GM23338 (cell line): ENCODE measurements at regions not wholly inside any gene's neighbourhood (a gene's known extent, or its start where the extent isn't known, plus 50 kb on each side); places are given as distances from the start of the nearest gene placed in this dataset.

Experiments used
- ATAC-seq: fragments of 200-7000 bp; cut with Tn5 transposase; 3 replicates; pipeline ENCODE4 v1.9.1; 2020
- DNase-seq: peaks from one replicate; pipeline ENCODE4 v3.0.0-alpha.2; 2015; ENCODE audit warnings: low spot score
- H2AFZ ChIP-seq: fragments of 200-600 bp; sonication (generic); 2 replicates; pipeline ENCODE4 v1.8.0; 2016; ENCODE audit warnings: antibody characterized with exemption, mild to moderate bottlenecking, moderate library complexity
- H3F3A ChIP-seq: fragments of 200-600 bp; sonication (generic); replicated peaks from 2 replicates; pipeline ENCODE4 v1.8.0; 2017; ENCODE audit warnings: antibody characterized with exemption, mixed run types, low read depth
- H3K27ac ChIP-seq: fragments of 200-600 bp; sonication (generic); 2 replicates; pipeline ENCODE4 v1.6.1; 2016; ENCODE audit warnings: low read depth
- H3K27me3 ChIP-seq: fragments of 200-600 bp; sonication (generic); 2 replicates; pipeline ENCODE4 v1.8.0; 2016; ENCODE audit warnings: mild to moderate bottlenecking, mixed run types, moderate library complexity; ENCODE audit not compliant: insufficient read depth
- H3K36me3 ChIP-seq: fragments of 200-600 bp; sonication (generic); 2 replicates; pipeline ENCODE4 v1.8.0; 2016; ENCODE audit warnings: mild to moderate bottlenecking; ENCODE audit not compliant: insufficient read depth
- H3K4me1 ChIP-seq: fragments of 200-600 bp; sonication (generic); 2 replicates; pipeline ENCODE4 v1.8.0; 2016; ENCODE audit warnings: mild to moderate bottlenecking, moderate library complexity; ENCODE audit not compliant: insufficient read depth
- H3K4me2 ChIP-seq: fragments of 200-600 bp; sonication (generic); 2 replicates; pipeline ENCODE4 v1.7.1; 2017; ENCODE audit warnings: mixed run types
- H3K4me3 ChIP-seq: fragments of 200-600 bp; sonication (generic); 2 replicates; pipeline ENCODE4 v1.6.1; 2016; ENCODE audit warnings: mixed run types
- H3K79me2 ChIP-seq: fragments of 200-600 bp; sonication (generic); replicated peaks from 2 replicates; pipeline ENCODE4 v1.8.0; 2017; ENCODE audit warnings: mild to moderate bottlenecking; ENCODE audit not compliant: insufficient read depth
- H3K9me2 ChIP-seq: fragments of 200-600 bp; sonication (generic); 2 replicates; pipeline ENCODE4 v1.8.0; 2017; ENCODE audit not compliant: insufficient read depth
- H4K20me1 ChIP-seq: fragments of 200-600 bp; sonication (generic); replicated peaks from 2 replicates; pipeline ENCODE4 v1.8.0; 2017; ENCODE audit warnings: mild to moderate bottlenecking; ENCODE audit not compliant: insufficient read depth
- H3K27ac Mint-ChIP-seq: 2 replicates; pipeline ENCODE4 v1.8.0; 2020; ENCODE audit warnings: inconsistent platforms, mild to moderate bottlenecking, moderate library complexity, mixed read lengths
- H3K27me3 Mint-ChIP-seq: 3 replicates; pipeline ENCODE4 v1.8.0; 2022; ENCODE audit warnings: low read depth, mild to moderate bottlenecking, moderate library complexity, mixed read lengths, inconsistent platforms; ENCODE audit not compliant: insufficient read depth, poor library complexity
- H3K36me3 Mint-ChIP-seq: 3 replicates; pipeline ENCODE4 v1.8.0; 2021; ENCODE audit warnings: low read depth, mild to moderate bottlenecking, inconsistent platforms, moderate library complexity, mixed read lengths
- H3K4me1 Mint-ChIP-seq: 3 replicates; pipeline ENCODE4 v1.8.0; 2020; ENCODE audit warnings: mild to moderate bottlenecking, inconsistent platforms, mixed read lengths
- H3K4me3 Mint-ChIP-seq: 3 replicates; pipeline ENCODE4 v1.8.0; 2021; ENCODE audit warnings: moderate library complexity, mild to moderate bottlenecking, inconsistent platforms, mixed read lengths
- H3K9me3 Mint-ChIP-seq: 3 replicates; pipeline ENCODE4 v1.8.0; 2020; ENCODE audit warnings: moderate library complexity, mild to moderate bottlenecking, inconsistent platforms, mixed read lengths
- CREB1 ChIP-seq: fragments of 250-450 bp; sonication (Bioruptor Pico); IDR thresholded peaks from 2 replicates; pipeline ENCODE4 v1.5.0; 2020; ENCODE audit warnings: low read depth, mild to moderate bottlenecking, moderate library complexity
- CTCF ChIP-seq, 2 experiments: fragments of 200-600 bp in 1 of 2; sonication (generic) in 1 of 2; conservative IDR thresholded peaks; 2 replicates each; pipeline versions ENCODE4 v1.5.1 to v1.6.1; 2016 to 2017; ENCODE audit warnings: antibody characterized with exemption in 2 of 2, low read depth in 2 of 2, mild to moderate bottlenecking in 2 of 2, moderate library complexity in 1 of 2
- EZH2 ChIP-seq: fragments of 200-600 bp; sonication (generic); IDR thresholded peaks from one replicate; pipeline ENCODE4 v1.8.0; 2017; ENCODE audit warnings: antibody characterized with exemption, mild to moderate bottlenecking, low read depth; ENCODE audit not compliant: unreplicated experiment
- EZH2phosphoT487 ChIP-seq: fragments of 200-600 bp; sonication (generic); IDR thresholded peaks from one replicate; pipeline ENCODE4 v1.8.1; 2018; ENCODE audit warnings: antibody characterized with exemption; ENCODE audit not compliant: unreplicated experiment
- JUNB ChIP-seq: IDR thresholded peaks from one replicate; pipeline ENCODE4 v1.6.1; 2016; ENCODE audit warnings: antibody characterized with exemption; ENCODE audit not compliant: unreplicated experiment
- NANOG ChIP-seq: IDR thresholded peaks from 2 replicates; pipeline ENCODE4 v1.6.1; 2016; ENCODE audit warnings: antibody characterized with exemption, borderline replicate concordance
- POLR2AphosphoS5 ChIP-seq: IDR thresholded peaks from 2 replicates; pipeline ENCODE4 v1.6.1; 2016; ENCODE audit warnings: antibody characterized with exemption, low read depth
- STAT1 ChIP-seq: IDR thresholded peaks from one replicate; pipeline ENCODE4 v1.6.1; 2016; ENCODE audit warnings: antibody characterized with exemption; ENCODE audit not compliant: unreplicated experiment
- ZNF114 ChIP-seq: fragments of 250-450 bp; sonication (Bioruptor Pico); IDR thresholded peaks from 2 replicates; pipeline ENCODE4 v1.5.0; 2020; ENCODE audit warnings: mild to moderate bottlenecking, moderate library complexity
- ZNF331 ChIP-seq: fragments of 250-450 bp; sonication (Bioruptor Pico); IDR thresholded peaks from 2 replicates; pipeline ENCODE4 v1.5.0; 2020; ENCODE audit warnings: low read depth, mild to moderate bottlenecking, moderate library complexity
- ZNF462 ChIP-seq: fragments of 250-450 bp; sonication (Bioruptor Pico); IDR thresholded peaks from 2 replicates; pipeline ENCODE4 v1.5.0; 2020; ENCODE audit warnings: mild to moderate bottlenecking, moderate library complexity
- TF ChIP-seq, protein P1 (sequence below): IDR thresholded peaks from one replicate; pipeline ENCODE4 v1.6.1; 2018; ENCODE audit warnings: antibody characterized with exemption; ENCODE audit not compliant: unreplicated experiment
- TF ChIP-seq, protein P2 (sequence below): IDR thresholded peaks from 2 replicates; pipeline ENCODE4 v1.6.1; 2016; ENCODE audit warnings: antibody characterized with exemption

- H3K27me3 ChIP-seq, result no peaks in the 10 kb centered on the region
- Mint-ChIP-seq H3K27me3 (no peaks in the 10 kb centered on the region), H3K27ac (no peak overlapping the region), H3K4me3 (no peak overlapping the region), H3K36me3 (no peaks in the 10 kb centered on the region; the same call in 2 of the 3 replicates), H3K9me3 (peaks cover 81% of the 10 kb centered on the region), H3K4me1 (no peaks in the 10 kb centered on the region)
- no peak overlapping the region for H3K4me2 ChIP-seq
- TF ChIP-seq NANOG (no peak), ZNF114 (CRISPR knock-in tag) (no peak), STAT1 (no peak), ZNF331 (CRISPR knock-in tag) (no peak), EZH2phosphoT487 (no peak), POLR2AphosphoS5 (no peak), EZH2 (no peak), CREB1 (CRISPR knock-in tag) (no peak), CTCF (conservative IDR thresholded peaks at IDR 0.05; ENCODE audit: low read depth in 2 of 2) (no peak), JUNB (no peak), ZNF462 (no peak)
- TF ChIP-seq, protein P1, sequence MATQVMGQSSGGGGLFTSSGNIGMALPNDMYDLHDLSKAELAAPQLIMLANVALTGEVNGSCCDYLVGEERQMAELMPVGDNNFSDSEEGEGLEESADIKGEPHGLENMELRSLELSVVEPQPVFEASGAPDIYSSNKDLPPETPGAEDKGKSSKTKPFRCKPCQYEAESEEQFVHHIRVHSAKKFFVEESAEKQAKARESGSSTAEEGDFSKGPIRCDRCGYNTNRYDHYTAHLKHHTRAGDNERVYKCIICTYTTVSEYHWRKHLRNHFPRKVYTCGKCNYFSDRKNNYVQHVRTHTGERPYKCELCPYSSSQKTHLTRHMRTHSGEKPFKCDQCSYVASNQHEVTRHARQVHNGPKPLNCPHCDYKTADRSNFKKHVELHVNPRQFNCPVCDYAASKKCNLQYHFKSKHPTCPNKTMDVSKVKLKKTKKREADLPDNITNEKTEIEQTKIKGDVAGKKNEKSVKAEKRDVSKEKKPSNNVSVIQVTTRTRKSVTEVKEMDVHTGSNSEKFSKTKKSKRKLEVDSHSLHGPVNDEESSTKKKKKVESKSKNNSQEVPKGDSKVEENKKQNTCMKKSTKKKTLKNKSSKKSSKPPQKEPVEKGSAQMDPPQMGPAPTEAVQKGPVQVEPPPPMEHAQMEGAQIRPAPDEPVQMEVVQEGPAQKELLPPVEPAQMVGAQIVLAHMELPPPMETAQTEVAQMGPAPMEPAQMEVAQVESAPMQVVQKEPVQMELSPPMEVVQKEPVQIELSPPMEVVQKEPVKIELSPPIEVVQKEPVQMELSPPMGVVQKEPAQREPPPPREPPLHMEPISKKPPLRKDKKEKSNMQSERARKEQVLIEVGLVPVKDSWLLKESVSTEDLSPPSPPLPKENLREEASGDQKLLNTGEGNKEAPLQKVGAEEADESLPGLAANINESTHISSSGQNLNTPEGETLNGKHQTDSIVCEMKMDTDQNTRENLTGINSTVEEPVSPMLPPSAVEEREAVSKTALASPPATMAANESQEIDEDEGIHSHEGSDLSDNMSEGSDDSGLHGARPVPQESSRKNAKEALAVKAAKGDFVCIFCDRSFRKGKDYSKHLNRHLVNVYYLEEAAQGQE, result no peak
- TF ChIP-seq, protein P2, sequence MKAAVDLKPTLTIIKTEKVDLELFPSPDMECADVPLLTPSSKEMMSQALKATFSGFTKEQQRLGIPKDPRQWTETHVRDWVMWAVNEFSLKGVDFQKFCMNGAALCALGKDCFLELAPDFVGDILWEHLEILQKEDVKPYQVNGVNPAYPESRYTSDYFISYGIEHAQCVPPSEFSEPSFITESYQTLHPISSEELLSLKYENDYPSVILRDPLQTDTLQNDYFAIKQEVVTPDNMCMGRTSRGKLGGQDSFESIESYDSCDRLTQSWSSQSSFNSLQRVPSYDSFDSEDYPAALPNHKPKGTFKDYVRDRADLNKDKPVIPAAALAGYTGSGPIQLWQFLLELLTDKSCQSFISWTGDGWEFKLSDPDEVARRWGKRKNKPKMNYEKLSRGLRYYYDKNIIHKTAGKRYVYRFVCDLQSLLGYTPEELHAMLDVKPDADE, result no peak
- H3K4me1 ChIP-seq, result no peaks in the 10 kb centered on the region
- no peaks in the 10 kb centered on the region for H3F3A ChIP-seq
- H2AFZ ChIP-seq, result no peak overlapping the region
- ATAC-seq, result no peak
- no peak for DNase-seq
- H3K79me2 ChIP-seq, result no peaks in the 10 kb centered on the region
- no peak overlapping the region for H3K4me3 ChIP-seq
- H3K27ac ChIP-seq, result no peak overlapping the region
- no peaks in the 10 kb centered on the region for H4K20me1 ChIP-seq
- no peaks in the 10 kb centered on the region for H3K9me2 ChIP-seq
- no peaks in the 10 kb centered on the region for H3K36me3 ChIP-seq
These were observed 76.8 kb upstream of the TSPY4 start for GRCh38 chrY:9260426-9260825.
